HUES6 (cell line): ENCODE measurements at regions not wholly inside any gene's neighbourhood (a gene's known extent, or its start where the extent isn't known, plus 50 kb on each side); places are given as distances from the start of the nearest gene placed in this dataset.

Source experiments
- H3K27ac ChIP-seq: 2 replicates; pipeline ENCODE4 v1.7.0; 2013; ENCODE audit warnings: low read depth, mild to moderate bottlenecking, low read length, inconsistent platforms
- H3K27me3 ChIP-seq: 2 replicates; pipeline ENCODE4 v1.6.1; 2013; ENCODE audit warnings: low read length; ENCODE audit not compliant: control insufficient read depth, insufficient read depth
- H3K36me3 ChIP-seq: 2 replicates; pipeline ENCODE4 v1.6.1; 2013; ENCODE audit warnings: low read length; ENCODE audit not compliant: control insufficient read depth, insufficient read depth
- H3K4me1 ChIP-seq: 2 replicates; pipeline ENCODE4 v1.6.1; 2013; ENCODE audit warnings: low read length; ENCODE audit not compliant: control insufficient read depth, insufficient read depth
- H3K4me3 ChIP-seq: 2 replicates; pipeline ENCODE4 v1.5.1; 2013; ENCODE audit warnings: low read depth, low read length
- H3K9ac ChIP-seq: one replicate; pipeline ENCODE4 v1.6.1; 2013; ENCODE audit warnings: mild to moderate bottlenecking, low read length
- H3K9me3 ChIP-seq: 2 replicates; pipeline ENCODE4 v1.6.1; 2013; ENCODE audit warnings: low read depth, low read length; ENCODE audit not compliant: control insufficient read depth, insufficient read depth

DNA sequence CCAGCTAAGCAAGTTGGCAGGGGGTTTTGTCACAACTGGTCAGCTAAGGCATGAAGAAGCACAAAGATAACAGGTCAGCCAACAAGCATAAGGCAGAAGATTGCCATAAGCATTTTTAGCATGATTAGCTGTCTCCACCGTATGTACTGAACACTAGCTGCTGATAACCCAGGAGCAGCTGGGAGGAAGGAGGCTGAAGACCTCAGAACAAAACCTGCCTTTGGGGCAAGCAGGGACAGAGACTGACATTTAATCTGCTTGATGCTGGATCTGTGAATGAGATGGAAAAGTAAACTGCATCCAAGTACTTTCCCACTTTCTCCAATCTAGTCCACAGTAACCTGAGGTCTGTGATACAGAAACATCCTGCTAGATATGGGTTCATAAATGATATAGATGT lies 353.0 kb upstream of the MAP3K7 start:
- H3K27ac ChIP-seq, result no peak overlapping the region
- H3K4me1 ChIP-seq, result peaks cover 24% of the 10 kb centered on the region; the same call in 1 of the 2 replicates
- no peak overlapping the region for H3K4me3 ChIP-seq
- H3K9me3 ChIP-seq, result no peaks in the 10 kb centered on the region
- no peak overlapping the region for H3K9ac ChIP-seq
- no peaks in the 10 kb centered on the region for H3K36me3 ChIP-seq
- no peaks in the 10 kb centered on the region for H3K27me3 ChIP-seq

DNA sequence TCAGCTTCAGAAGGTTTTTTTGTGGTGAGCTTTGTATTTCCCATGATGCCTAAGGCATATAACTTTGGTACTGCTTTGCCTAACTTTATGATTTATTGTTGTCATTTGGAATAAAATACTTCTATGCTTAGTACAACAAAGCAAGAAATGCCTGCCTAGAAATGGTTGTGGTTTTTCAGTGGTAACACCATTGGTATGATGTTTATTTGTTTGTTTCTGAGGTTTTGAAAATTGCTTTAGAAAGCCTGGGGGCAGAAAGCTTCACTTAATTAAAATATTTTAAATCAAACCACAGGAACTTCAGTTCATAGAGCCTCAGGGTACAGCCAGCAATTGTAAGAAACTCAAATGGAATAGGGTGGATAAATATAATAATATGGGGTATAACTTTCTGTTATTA lies 351.2 kb upstream of the MAP3K7 start:
- no peaks in the 10 kb centered on the region for H3K36me3 ChIP-seq
- H3K27ac ChIP-seq, result no peak overlapping the region
- no peak overlapping the region for H3K4me3 ChIP-seq
- no peak overlapping the region for H3K9ac ChIP-seq
- peaks cover 28% of the 10 kb centered on the region; the same call in 1 of the 2 replicates for H3K4me1 ChIP-seq
- H3K9me3 ChIP-seq, result no peaks in the 10 kb centered on the region
- H3K27me3 ChIP-seq, result no peaks in the 10 kb centered on the region

DNA sequence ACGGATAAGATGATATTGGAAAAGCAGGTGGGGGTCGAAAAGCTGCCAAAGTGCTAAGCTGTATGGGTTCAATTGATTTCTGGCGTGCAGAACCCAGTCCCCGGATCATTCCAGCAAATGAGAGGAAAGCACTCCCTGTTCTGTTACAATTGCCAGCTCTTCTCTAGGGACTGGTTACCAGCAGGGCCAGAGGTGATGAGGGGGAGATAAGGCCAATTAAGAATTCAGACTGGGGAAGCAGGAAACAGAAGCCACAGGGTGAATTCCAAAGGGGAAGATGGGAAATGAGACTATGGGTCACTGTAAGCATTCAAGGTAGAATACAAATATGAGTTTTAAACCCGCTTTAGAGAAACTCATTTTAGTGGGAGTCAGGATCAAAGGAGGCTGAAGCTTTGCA lies 349.4 kb upstream of the MAP3K7 start:
- Histone ChIP-seq H3K9ac (no peak overlapping the region), H3K27me3 (no peaks in the 10 kb centered on the region), H3K4me3 (no peak overlapping the region), H3K4me1 (peaks cover 26% of the 10 kb centered on the region; the same call in 1 of the 2 replicates), H3K9me3 (no peaks in the 10 kb centered on the region), H3K36me3 (no peaks in the 10 kb centered on the region), H3K27ac (peak overlapping the region; percentile 53; the same call in 1 of the 2 replicates)

DNA sequence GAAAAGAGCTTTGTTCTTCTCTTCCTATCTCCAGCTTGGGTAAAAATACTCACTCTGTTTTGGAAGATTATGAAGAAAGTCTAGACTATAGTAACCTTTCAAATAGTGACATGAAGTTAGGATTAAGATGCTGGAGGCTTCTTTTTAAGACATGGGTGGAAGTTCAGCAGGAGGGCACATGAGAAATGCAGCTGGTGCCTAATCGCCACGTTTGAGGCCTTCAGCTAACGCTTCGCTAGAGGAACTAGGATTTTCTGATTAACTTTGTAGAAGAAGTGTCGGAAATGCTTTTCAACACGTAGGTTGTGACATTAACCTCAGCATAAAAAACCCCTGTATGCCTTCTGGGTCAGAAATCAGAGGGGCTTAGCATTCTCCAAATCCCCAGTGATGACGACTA lies 348.1 kb upstream of the MAP3K7 start:
- no peak overlapping the region for H3K4me3 ChIP-seq
- H3K9me3 ChIP-seq, result no peaks in the 10 kb centered on the region
- H3K4me1 ChIP-seq, result peaks cover 22% of the 10 kb centered on the region; the same call in 1 of the 2 replicates
- H3K36me3 ChIP-seq, result no peaks in the 10 kb centered on the region
- no peak overlapping the region; the same call in 1 of the 2 replicates for H3K27ac ChIP-seq
- H3K9ac ChIP-seq, result peak overlapping the region; percentile 43
- no peaks in the 10 kb centered on the region for H3K27me3 ChIP-seq

DNA sequence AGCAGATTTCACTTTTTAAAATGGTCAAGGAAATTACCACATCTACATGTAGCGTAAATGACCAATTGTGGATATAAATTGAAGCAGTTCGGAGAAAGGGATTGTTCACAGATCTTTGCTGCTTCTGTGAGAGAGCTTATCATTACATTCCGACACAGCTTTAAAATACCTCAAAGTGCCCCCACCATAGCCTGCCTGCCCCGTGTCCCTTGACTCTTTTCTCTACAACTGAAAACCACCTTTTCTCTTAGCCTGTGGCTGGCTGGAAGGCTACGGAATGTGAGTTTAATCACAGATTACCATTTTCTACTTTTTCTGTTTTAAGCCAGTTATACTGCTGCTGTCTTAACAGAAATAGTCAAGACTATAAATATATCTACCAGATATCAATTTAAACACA lies 347.2 kb upstream of the MAP3K7 start:
- no peak overlapping the region for H3K4me3 ChIP-seq
- no peaks in the 10 kb centered on the region for H3K9me3 ChIP-seq
- H3K4me1 ChIP-seq, result peaks cover 19% of the 10 kb centered on the region; the same call in 1 of the 2 replicates
- peak overlapping the region; percentile 36 for H3K9ac ChIP-seq
- no peaks in the 10 kb centered on the region for H3K27me3 ChIP-seq
- no peaks in the 10 kb centered on the region for H3K36me3 ChIP-seq
- H3K27ac ChIP-seq, result peak overlapping the region; percentile 15; the same call in 1 of the 2 replicates

DNA sequence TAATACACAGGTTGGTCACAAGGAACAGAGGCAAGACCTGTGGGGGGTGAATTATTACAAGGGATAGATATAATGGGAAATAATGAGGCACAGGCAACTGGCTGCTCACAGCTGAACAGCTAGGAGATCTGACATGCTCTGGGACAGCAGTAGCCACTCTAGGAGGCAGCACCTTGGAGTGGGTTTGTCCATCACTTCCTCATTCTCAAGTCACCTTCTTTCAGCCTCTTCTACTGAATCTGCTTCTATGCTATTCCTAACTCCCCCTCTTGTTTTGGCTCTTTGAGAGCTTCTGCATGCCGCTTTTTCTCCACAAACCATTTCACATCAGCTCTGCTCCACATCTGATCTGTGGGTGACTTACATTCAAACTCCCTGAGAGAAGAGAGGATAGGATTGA lies 345.5 kb upstream of the MAP3K7 start:
- H3K27ac ChIP-seq, result no peak overlapping the region
- no peaks in the 10 kb centered on the region for H3K27me3 ChIP-seq
- no peak overlapping the region for H3K4me3 ChIP-seq
- no peaks in the 10 kb centered on the region for H3K36me3 ChIP-seq
- H3K9me3 ChIP-seq, result no peaks in the 10 kb centered on the region
- H3K9ac ChIP-seq, result no peak overlapping the region
- H3K4me1 ChIP-seq, result peaks cover 14% of the 10 kb centered on the region

DNA sequence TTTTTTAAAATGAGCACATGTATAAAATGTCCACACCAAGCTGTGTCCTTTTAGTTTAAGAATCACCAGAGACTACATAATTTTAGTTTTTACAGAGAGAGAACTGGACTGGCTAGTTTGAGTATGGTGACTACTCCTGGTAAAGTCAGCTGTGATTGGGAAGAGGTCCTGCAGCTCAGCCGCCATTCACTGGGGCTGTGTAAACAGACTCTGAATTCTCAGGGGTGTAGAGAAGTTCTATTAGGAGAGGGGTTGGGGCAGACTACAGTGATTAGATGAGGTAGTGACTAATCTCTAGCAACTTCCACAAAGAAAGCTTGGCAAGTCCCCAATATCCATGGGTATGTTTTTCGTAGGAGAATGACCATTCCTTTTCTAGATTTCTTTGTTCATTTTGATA lies 341.2 kb upstream of the MAP3K7 start:
- Histone ChIP-seq H3K27me3 (no peaks in the 10 kb centered on the region), H3K4me3 (no peak overlapping the region), H3K27ac (no peak overlapping the region), H3K9ac (no peak overlapping the region), H3K4me1 (no peaks in the 10 kb centered on the region; the same call in none of the 2 replicates), H3K36me3 (no peaks in the 10 kb centered on the region), H3K9me3 (no peaks in the 10 kb centered on the region)

DNA sequence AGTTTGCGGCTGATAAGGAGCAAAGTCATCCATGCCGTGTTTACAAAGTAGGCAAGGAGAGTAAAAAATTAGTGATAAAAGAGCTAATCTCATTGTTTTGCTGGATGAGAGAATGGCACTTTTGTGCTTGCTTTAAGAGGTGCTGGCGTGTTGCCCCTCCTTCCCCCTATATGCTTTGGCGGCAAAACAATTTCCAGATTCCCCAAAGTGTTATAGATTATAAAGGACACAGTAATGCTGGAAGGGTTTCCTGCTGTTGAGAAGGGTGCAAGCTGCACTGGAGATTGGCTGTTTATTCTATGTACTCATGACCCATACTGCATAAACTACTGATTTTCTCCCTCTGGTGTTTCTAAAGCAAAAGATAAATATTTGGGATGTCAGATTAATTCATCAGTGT lies 338.9 kb upstream of the MAP3K7 start:
- Histone ChIP-seq H3K4me1 (no peaks in the 10 kb centered on the region; the same call in none of the 2 replicates), H3K4me3 (no peak overlapping the region), H3K9ac (no peak overlapping the region), H3K9me3 (no peaks in the 10 kb centered on the region), H3K27me3 (no peaks in the 10 kb centered on the region), H3K36me3 (no peaks in the 10 kb centered on the region), H3K27ac (no peak overlapping the region)

DNA sequence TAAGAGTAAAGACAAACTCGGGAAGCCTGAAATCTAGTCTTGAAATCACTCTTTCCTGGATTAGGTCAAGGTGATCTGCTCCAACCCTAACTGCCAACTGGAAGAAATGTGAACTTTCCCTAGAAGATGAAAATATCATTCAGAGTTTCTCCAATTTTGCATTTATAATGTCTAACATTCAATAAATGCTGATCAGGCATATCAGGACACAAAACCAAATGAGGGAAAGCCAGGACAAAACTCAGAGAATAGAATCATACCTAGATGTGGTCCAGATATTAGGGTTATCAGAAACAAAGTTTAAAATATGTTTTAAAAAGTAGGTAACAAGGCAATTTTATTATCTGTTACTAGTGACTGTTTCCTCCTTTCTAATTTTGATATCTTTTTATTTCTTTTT lies 335.5 kb upstream of the MAP3K7 start:
- Histone ChIP-seq H3K36me3 (no peaks in the 10 kb centered on the region), H3K27me3 (no peaks in the 10 kb centered on the region), H3K9me3 (0 out of 2 replicates have a peak, but pooled peaks cover 2% of the 10 kb centered on the region), H3K4me1 (no peaks in the 10 kb centered on the region; the same call in 1 of the 2 replicates), H3K9ac (no peak overlapping the region), H3K27ac (no peak overlapping the region), H3K4me3 (no peak overlapping the region)

DNA sequence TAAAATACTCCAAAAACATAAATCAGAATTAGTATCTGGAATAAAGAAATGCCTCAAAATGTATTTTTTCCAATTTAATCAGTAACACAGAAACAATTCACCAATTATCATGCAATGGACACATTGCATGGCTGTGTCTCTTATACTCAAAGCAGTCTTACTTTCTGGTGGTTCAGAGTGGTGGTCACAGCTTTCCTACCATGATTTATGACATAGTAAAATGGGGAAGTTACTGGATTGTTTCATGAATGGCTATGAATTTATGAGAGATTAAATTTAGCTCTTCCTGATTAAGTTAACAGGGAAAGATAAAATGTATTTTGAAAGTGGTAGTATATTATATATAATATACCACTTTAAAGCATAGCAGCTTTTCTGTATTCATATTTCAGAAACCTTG lies 331.5 kb upstream of the MAP3K7 start:
- H3K4me1 ChIP-seq, result no peaks in the 10 kb centered on the region
- H3K9ac ChIP-seq, result no peak overlapping the region
- no peak overlapping the region for H3K27ac ChIP-seq
- H3K36me3 ChIP-seq, result no peaks in the 10 kb centered on the region
- H3K9me3 ChIP-seq, result peaks cover 36% of the 10 kb centered on the region
- no peaks in the 10 kb centered on the region for H3K27me3 ChIP-seq
- H3K4me3 ChIP-seq, result no peak overlapping the region

DNA sequence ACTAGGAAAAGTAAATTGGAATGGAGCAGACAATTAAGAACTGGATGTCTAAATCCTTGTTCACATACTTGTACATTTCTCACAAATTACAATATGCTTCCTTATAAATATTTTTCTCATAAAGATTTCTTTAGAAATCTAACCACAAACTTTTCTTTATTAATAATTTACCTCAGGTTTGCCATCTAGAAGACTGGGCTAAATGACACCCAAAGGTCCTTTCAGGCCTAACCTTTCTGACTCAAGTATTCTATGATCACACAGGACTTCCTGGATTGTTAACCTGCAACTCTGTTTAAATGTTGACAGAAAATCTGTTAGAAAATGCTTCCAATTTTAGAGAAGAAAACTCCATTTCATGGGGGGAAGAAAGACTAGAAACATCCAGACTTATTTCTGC lies 330.5 kb upstream of the MAP3K7 start:
- Histone ChIP-seq H3K27me3 (no peaks in the 10 kb centered on the region), H3K27ac (no peak overlapping the region), H3K9ac (no peak overlapping the region), H3K4me3 (no peak overlapping the region), H3K4me1 (no peaks in the 10 kb centered on the region), H3K36me3 (no peaks in the 10 kb centered on the region), H3K9me3 (peaks cover 41% of the 10 kb centered on the region)

DNA sequence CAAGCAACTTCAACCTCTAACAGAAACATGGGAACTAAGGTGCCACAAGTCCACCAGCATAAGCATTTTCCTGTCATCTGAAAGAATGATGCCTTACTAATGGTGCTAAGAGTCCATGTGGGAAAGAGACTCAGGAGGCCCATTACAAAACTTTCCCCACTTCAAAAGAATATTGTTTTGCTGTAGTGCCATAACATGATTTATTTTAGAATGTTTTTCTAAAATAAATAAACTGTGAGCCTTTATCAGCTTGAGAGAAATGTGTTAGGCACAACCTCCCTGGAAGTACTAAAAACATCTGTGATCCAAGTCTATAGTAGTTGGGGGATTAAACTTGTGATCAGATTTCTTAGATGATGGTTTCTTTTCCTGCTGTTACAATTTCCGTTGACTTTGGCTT lies 330.1 kb upstream of the MAP3K7 start:
- H3K36me3 ChIP-seq, result no peaks in the 10 kb centered on the region
- no peaks in the 10 kb centered on the region for H3K27me3 ChIP-seq
- H3K4me1 ChIP-seq, result no peaks in the 10 kb centered on the region
- no peak overlapping the region for H3K27ac ChIP-seq
- H3K9me3 ChIP-seq, result peaks cover 41% of the 10 kb centered on the region
- H3K9ac ChIP-seq, result no peak overlapping the region
- H3K4me3 ChIP-seq, result no peak overlapping the region
